Stimulated activated CD4-positive, alpha-beta T cell treated with anti-CD3 and anti-CD28 coated beads, Interleukin-1b, Interleukin-23, amount 100 ng/mL, for 48 hours (primary cell): ENCODE measurements at regions not wholly inside any gene's neighbourhood (a gene's known extent, or its start where the extent isn't known, plus 50 kb on each side); places are given as distances from the start of the nearest gene placed in this dataset.

Experiments
- DNase-seq: peaks from one replicate; pipeline ENCODE4 v3.0.0-alpha.2; 2020

DNA sequence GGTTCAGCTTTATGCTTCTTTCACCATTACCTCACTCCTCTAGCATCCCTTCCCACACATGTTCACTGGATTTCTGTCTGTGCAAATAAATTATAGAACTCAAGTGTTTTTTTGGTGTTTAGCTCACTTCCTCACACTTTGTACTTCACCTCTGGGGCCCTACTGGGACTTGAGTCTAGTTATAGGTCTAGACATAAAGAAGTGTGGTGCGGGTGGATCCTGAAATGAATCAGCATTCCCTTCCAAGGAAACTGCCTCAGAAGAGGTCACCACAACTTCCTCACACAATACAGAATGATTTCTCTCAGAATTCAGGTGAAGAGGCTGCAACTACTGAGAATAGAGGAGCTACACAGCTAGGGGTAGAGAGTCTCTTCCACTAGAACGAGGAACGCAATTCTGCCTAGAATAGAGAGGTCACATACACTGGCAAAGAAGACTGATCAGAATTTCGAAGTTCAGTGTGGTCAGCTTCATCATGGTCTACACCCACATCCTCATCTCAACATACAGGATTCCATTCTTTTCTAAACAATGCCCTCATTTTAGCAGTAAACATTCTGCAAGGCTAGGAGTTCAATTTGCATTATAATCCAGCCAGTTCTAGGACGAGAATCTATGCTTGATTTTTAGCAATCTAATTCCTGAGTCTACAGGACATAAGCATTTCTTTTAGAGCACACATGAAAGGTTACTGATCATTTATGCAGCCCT is 938.7 kb upstream of the PHF14 start:
- DNase-seq, result no peak

DNA sequence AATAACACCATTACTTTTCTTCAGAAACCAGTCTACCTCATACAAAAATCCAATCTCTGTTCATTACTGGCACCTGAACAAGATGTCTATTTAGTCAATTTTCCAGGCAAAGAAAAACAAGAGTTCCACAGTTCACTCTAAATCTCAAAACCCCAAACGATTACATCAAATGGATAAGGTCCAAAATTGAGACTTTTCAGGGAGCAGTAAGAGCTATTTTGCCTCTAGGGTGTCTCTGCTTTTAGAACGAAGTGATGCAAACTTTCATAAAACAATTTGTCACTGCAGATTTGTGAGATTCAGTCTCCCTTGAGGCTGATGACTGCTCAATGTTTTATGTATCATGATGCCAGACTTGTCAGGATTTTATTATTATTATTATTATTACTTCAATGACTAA is 937.0 kb upstream of the PHF14 start:
- DNase-seq, result no peak

DNA sequence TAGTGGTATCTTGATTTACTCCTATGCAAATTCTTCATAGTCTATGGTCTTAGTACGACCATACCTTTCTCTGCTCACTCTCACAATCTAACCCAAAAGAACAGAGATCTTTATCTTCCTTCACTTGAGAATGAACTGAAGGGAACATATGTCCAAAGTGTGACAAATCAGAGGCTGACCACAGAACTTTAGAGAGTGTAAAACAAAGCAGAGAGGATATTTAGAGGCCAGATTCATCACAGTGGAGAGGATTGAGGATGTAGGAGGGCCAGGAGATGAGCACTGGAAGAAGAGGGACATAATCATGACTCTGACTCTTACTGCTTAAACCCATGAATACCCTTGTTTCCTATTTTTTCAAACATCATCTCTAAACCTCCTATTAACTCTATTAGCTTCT is 935.3 kb upstream of the PHF14 start:
- no peak for DNase-seq

DNA sequence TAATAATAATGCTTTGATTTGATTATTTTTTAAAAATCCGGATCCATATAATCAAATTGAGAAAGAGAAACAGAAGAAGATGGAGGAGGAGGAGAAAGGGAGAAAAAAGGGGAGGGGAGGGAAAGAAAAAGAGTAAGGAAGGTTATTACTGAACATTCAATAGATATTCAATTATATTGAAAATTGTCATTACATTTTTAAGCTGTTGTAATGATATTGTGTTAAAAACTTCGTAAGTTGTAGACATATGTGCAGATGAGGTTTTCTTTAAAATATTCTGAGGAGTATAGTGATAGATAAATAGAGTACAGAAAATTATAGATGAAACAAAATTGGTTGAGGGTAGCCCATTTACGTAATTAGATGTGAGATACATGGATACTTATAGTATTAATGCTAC is 933.0 kb upstream of the PHF14 start:
- DNase-seq, result no peak

DNA sequence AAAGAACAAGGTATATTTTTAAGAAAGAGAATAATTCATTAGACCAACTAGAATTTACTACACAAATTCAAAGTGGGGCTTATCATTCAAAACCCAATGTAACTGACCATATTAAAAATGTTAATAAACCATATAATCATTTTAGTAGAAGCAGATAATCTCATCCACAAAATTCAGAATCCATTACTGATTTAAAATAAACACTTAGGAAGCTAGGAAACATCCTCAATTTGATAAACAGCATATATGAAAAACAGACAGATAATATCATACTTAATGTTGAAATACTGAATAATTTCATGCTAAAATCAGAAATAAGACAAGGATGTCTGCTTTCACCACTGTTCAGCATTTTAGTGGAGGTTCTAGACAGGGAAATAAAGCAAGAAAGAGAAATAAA is 902.8 kb upstream of the PHF14 start:
- no peak for DNase-seq

DNA sequence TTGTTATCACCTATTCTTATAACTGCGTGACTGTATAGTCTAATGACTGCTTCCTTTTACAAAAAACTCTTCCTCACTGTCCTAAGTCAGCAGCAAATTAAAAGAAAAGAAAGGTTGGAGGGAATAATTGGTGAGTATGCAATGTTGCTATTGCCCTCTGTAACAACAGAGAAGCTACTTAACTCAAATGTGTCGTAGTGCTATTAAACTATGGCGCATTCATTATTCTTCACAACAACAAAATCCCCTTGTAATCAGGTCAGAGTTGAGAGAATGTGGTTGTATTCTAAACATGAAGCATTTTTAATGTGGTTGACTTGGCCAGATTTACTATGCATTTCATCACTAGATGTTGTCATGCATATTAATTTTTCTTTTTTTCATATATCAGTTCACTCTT is 897.8 kb upstream of the PHF14 start:
- DNase-seq, result no peak

DNA sequence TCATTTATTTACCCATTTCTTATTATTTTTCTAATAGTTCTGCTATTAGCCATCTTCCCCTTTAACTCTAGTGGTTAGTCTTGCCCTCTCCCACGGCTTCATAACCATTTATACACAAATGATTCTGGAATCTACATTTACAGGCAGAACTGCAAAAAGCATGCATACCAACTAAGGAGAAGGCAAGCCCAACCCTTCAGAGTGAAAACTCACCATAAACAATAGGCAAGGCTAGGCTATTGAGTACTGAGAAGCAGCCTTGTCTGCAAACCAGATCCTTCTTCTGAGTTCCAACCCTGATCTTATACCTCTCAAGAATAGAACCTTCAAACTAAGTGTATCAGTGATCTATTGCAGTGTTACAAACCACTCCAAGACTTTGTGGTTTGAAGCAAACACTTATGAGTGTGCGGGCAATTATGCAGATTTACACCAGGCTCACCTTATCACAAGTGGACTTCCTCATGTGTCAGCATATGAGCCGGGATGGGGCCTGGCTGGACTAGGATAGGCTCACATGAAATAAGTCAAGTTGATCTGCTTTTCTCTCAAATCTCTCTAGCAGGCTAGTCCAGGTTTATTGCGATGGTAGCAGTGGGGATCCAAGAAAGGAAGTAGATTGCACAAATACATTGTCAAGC is 896.9 kb upstream of the PHF14 start:
- no peak for DNase-seq

DNA sequence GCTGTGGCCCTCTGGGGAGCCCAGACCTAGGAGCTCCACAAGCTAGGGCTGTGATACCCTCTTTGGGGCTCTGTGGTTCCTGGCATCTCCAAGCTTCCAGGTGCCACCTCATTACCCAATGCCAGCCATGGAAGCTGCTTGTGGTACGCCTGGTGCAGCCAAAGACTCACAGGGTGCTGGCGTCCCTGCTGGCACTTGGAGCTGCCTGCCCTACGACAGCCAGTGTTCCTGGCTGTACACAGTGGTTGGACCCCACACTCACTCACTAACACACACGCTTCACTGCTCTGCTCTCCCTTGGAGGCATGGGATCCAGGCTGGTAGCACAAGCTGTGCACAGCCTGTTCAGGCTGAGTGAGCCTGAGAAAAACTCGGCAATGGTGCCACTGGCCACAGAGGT is 894.1 kb upstream of the PHF14 start:
- DNase-seq, result no peak

DNA sequence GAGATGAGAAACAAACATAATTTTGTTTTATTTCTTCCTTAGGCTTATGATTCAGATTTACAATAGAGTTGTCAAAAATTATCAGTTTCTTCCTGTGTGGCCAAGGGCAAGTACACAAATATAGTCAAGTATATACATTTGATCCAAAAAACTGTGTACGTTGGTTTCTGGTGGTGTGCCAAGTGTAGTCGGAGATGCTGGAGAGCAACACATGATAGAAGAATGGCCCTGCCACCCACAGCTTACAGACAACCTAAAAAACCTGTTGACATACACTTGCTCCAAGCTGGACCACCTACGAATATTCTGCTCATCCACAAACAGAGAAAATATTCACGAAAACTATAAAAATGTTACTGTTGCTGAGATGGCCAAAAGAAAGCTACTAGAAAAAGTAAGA is 890.8 kb upstream of the PHF14 start:
- no peak for DNase-seq

DNA sequence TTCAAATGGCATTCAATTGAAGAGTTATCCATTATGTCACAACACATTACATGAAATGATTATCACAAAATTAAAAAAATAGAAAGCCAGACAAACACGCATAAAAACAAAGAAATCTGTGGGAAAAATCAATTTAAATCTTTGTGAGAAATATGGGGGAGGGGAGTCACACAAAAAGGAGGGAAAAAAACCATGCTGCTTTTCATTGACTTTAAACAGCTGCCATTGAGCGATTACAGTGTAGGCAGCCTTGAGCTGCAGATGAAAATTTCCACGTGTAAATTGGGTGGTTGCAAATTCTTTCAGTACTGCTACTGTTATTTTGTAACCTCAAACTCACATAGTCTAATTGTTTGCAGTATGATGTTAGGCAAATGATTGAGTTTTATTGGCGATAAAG is 889.9 kb upstream of the PHF14 start:
- no peak for DNase-seq

DNA sequence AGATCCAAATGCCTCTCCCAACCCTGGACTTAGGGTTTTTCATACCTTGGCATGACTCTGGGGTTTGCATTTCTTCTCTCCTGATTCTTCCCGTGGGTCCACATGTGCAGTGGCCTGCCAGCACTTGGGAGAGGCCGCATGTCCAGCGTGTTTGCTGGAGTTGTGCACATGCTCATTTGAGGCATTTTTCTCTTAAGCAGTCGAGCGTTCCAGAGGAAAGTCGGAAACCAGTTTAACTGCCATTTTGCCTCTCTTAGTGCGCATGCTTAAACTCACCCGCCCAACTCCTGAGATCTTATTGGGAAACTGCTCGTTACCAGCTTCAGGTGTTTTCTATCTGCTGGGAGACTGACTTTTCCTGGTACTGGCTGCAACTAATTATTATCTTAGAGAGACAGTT is 888.4 kb upstream of the PHF14 start:
- no peak for DNase-seq

DNA sequence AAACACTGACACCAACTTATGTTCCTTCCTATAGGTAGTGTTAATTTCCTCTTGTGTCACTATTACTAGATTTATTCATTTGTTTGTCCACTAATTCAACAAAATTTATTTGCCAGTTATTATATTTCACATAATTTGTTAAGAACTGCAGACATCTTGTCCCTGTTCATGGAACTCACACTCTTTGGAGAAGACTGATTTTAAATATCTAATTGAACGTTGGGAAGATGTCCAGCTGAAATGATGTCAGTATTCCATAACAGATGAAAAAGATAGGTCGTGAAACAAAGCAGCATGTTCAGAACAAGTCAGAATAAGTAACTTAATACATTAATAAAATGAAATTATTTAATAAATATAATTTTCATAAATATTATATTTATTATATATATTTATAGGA is 873.1 kb upstream of the PHF14 start:
- DNase-seq, result no peak

DNA sequence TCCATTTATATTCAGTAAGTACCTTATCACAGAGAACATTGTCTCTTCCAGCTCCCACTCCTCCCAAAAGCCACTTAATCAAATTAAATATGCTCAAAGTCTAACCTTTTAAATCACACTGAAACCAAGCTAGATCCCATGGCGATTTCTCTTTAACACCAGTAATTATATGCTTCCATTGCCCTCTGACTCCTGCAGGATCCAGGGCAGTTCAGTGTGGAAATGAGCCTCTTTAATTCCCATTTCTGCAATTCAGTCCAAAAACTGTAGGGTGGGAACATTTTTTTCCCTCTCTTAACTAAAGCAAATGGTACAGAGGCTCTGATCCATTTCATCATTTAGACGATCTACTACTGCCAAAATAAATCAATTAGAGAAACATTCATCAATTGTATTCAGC is 872.3 kb upstream of the PHF14 start:
- DNase-seq, result no peak

DNA sequence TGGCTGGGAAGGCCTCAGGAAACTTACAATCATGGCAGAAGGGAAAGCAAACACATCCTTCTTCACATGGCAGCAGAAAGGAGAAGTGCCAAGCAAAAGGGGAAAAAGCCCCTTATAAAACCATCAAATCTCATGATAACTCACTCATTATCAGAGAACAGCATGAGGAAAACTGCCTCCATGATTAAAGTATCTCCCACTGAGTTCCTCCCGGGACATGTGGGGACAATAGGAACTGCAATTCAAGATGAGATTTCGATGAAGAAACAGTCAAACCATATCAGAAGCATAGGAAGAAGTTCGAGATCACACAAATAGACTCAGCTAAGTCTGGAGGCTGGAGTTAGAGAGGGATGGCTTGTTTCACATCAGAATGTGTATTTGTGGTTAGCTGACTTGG is 869.4 kb upstream of the PHF14 start:
- DNase-seq, result no peak

DNA sequence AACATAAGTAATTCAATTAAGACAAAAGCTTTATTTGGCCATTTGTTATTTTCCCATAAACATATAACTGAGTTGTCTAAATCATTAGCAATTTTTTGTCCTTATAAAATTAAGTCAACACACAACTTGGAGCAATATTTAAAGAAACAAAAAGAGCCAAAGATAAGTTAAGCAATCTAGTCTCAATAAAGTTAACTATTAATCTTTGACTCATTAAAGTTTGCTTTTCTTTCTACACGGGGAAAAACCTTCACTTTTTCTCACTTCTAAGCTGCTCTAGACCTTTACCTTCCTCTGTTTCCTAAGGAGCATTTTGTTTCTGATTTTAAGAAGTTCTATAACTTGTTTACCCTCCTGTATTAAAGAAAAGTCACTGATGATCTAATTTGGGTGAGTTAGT is 867.1 kb upstream of the PHF14 start:
- DNase-seq, result no peak

DNA sequence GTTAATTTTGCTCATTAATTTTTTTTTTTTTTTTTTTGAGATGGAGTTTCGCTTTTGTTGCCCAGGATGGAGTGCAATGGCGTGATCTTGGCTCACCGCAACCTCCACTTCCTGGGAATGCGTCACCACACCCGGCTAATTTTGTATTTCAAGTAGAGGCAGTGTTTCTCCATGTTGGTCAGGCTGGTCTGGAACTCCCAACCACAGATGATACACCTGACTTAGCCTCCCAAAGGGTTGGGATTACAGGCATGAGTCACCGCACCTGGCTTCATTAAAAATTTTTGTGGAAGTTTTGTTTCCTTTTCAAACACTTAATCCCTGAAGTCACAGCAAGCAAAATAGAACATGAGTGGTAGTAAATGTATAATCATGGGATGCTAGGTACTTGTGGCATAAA is 857.2 kb upstream of the PHF14 start:
- DNase-seq, result no peak

DNA sequence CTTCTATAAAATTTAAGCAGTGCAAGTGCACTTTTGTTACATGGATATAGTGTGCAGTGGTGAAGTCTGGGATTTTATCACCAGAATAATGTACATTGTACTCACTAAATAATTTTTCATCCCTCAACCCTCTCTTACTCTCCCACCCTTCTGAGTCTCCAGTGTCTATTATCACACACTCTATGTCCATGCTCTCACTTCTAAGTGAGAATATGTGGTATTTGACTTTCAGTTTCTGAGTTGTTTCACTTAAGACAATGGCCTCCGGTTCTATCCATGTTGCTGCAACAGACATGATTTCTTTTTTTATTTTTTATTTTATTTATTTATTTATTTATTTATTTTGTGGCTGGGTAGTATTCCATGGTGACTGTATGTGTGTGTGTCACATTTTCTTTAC is 855.9 kb upstream of the PHF14 start:
- no peak for DNase-seq

DNA sequence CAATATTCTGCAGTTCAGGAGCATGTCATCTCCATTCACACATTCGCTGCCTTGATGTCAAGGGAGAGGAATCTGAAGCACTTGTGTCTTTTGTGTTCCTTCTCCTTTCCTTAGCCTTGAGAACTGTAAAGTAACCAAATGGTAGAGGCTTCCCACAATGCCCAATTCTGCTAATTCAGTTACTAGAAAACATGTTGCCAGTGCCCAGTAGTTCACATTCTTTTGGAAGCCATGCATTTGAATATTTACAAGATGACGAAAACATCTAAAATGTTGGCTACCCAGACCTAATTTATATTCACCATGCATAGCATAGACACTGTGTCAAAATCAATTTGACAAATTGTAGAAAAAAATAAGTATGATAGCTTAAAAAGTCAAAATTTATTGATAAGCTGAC is 852.7 kb upstream of the PHF14 start:
- DNase-seq, result no peak

DNA sequence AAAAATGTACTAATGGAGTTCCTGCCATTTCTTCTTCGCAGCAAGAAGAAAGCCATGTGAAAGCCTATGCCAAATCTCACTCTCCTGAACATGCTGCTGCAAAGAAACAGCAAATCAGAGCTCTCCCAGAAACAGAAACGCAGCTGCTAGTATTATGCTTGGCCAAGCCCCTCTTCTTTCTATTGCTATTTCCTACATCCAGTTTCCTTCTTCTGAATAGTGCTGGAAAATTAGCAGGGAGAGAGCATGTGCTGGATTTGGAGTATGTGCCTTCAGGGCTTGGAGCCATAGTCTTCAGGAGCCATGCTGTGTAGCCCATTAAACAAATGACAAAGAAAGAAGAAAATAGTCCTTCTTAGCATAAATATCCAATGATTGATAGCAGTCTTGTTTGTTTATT is 852.0 kb upstream of the PHF14 start:
- DNase-seq, result no peak

DNA sequence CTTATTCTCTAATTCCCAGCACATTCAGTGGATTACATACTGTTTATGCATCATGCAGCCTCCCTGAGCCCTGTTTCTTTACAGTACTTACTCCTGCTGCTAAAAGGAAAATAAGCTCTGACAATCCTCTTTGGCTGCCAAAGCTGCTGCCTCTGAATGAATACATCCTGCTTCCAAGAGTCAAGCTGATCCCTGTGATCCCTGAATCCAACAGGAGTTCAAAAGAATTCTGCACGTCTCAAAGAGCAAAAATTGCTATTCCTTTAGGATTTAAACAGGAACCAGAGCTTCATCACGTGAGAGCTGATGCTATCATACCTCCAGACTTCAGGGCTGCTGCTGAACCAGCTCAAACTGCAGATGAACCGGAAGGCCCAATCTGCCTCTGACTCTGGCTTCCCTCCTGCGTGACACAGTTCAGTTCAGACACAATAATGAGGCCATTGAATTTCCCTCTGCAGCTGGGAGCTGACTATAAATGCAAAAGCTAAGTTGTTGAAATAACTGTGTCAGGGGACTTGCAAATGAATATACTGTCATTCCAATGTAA is 851.0 kb upstream of the PHF14 start:
- DNase-seq, result no peak

DNA sequence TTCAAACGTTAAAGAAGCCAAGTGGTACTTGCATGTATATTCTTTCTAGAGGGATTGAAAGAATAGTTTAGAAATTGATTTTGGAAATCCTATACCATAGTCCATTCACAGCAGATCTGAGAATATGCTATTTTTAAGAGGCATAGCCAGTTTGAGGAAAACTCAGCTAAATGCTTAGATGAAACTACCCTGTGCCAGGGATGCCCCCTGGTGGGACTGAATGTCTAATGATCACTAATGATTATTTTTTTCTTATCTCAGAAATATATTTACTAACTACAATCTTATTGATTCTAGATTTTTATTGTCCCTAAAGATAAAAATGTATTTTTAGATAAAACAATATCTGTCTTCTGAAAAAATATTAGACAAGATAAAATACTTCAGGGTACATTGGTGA is 844.9 kb upstream of the PHF14 start:
- DNase-seq, result no peak

DNA sequence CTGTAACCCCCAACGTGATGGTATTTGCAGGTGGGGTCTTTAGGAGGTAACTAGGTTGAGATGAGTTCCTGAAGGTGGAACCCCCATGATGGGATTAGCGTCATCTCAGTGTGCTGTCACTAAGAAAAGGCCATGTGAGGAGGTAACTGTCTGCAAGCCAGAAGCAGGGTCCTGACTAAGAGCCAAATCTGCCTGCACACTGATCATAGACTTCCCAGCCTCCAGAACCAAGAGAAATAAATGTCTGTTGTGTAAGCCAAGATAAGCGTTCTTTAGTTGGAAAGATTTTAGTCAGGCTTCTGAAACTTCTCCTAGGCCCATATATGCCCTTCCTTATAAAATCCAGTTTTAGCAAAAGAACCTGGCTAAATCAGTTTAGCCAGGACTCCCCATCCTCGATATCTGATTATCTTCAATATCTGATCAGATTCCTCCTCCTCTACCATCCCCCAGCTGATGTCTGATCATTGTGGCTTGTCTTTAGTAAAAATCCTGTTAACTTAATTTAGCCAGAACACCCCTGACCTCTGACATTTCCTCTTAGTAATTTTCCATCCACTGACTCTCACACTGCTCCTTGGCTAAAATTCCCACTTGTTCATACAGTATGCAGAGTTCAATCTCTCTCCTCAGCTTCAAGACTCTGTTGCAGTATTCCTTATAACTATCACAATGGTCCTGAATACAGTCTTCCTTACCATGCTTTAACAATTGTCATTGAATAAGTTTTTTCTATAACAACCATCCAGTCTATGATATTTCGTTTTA is 835.4 kb upstream of the PHF14 start:
- no peak for DNase-seq

DNA sequence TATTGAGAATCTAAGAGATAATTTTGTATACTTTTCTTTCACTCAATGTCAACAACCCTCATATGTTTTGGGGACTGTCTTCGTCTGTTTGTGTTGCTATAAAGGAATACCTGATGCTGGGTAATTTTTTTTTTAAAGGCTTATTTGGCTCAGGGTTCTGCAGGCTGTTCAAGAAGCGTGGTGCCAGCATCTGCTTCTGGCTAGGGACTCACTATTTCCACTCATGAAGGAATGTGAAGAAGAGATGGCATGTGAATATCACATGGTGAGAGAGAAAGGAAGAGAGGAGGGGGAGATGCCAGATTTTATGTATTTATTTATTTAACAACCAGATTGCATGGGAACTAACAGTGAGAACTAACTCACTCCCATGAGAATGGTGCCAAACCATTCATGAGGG is 827.4 kb upstream of the PHF14 start:
- DNase-seq, result no peak

DNA sequence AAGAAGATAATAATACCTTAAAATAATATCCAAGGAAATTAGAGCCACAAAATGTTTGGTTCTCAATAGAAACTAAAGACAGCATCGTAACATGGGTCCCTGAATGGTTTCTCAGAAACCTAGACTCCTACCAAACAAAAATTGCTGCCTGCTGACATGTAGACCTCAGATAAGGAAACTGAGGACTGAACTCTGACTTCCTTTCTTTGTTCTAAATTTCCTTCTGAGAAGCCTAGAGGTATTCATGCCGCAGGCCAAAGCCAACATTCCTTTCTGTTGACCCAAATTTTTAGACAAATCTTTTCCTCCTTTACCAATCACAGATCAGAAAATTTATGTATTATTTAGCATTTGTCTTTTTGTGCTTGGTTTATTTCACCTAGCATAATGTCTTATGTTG is 816.7 kb upstream of the PHF14 start:
- DNase-seq, result no peak
